Fibroblast of mammary gland (primary cell): ENCODE measurements at regions not wholly inside any gene's neighbourhood (a gene's known extent, or its start where the extent isn't known, plus 50 kb on each side); places are given as distances from the start of the nearest gene placed in this dataset.

ENCODE experiments used
- DNase-seq: peaks from one replicate; pipeline ENCODE4 v3.0.0-alpha.2; 2010; ENCODE audit warnings: low read depth
- H3K4me3 ChIP-seq: 2 replicates; pipeline ENCODE4 v1.5.1; 2011; ENCODE audit warnings: low read depth, mild to moderate bottlenecking, low read length, moderate library complexity; ENCODE audit not compliant: control insufficient read depth
- CTCF ChIP-seq: conservative IDR thresholded peaks from 2 replicates; pipeline ENCODE4 v1.5.1; 2011; ENCODE audit warnings: low read depth, low read length, inconsistent platforms; ENCODE audit not compliant: control insufficient read depth, insufficient read depth

GRCh38 chr14:80446356-80446755, 235.1 kb upstream of the DIO2 start:
- no peak for TF ChIP-seq CTCF
- peak; percentile 15 for DNase-seq
- H3K4me3 ChIP-seq, result no peak overlapping the region

GRCh38 chr14:80445605-80446004, 234.3 kb upstream of the DIO2 start:
- no peak for DNase-seq
- no peak for TF ChIP-seq CTCF
- no peak overlapping the region for H3K4me3 ChIP-seq

- no peak for TF ChIP-seq CTCF
- DNase-seq, result peak; percentile 17
- no peak overlapping the region for H3K4me3 ChIP-seq
Measured at GRCh38 chr14:80434574-80435321, 223.4 kb upstream of the DIO2 start.

GRCh38 chr14:80433811-80434210, 222.5 kb upstream of the DIO2 start:
- TF ChIP-seq CTCF, result no peak
- H3K4me3 ChIP-seq, result no peak overlapping the region
- DNase-seq, result no peak

- no peak for TF ChIP-seq CTCF
- H3K4me3 ChIP-seq, result no peak overlapping the region
- DNase-seq, result no peak
Measured at GRCh38 chr14:80428671-80429070, 217.4 kb upstream of the DIO2 start.

GRCh38 chr14:80428171-80428570, 216.9 kb upstream of the DIO2 start:
- no peak overlapping the region for H3K4me3 ChIP-seq
- DNase-seq, result no peak
- no peak for TF ChIP-seq CTCF

- TF ChIP-seq CTCF, result no peak
- peak; percentile 44 for DNase-seq
- H3K4me3 ChIP-seq, result no peak overlapping the region
Measured at GRCh38 chr14:80427101-80427500, 215.8 kb upstream of the DIO2 start.
